RWPE1 (cell line): ENCODE measurements at regions not wholly inside any gene's neighbourhood (a gene's known extent, or its start where the extent isn't known, plus 50 kb on each side); places are given as distances from the start of the nearest gene placed in this dataset.

Source experiments
- CTCF ChIA-PET: fragments of 350-600 bp; sonication (Branson Sonifier 250); formaldehyde crosslinking; extraction: SDS; loops from one replicate; lab custom pipeline; 2021; lab: Yijun Ruan, JAX
- POLR2A ChIA-PET: fragments of 400-600 bp; formaldehyde crosslinking; extraction: SDS; loops from one replicate; lab custom pipeline; 2020; ENCODE audit warnings: antibody characterized with exemption; ENCODE audit not compliant: low non-redundant PET; lab: Yijun Ruan, JAX
- DNase-seq: peaks from one replicate; pipeline ENCODE4 v3.0.0; 2012; ENCODE audit warnings: low spot score
- H3K27ac ChIP-seq: fragments of 450-650 bp; 2 replicates; pipeline ENCODE4 v1.5.1; 2017
- CTCF ChIP-seq: fragments of 450-650 bp; conservative IDR thresholded peaks from 2 replicates; pipeline ENCODE4 v1.5.1; 2017; ENCODE audit warnings: low read depth, mild to moderate bottlenecking

- ChIA-PET CTCF (no interaction called here), POLR2A (no interaction called here)
- no peak overlapping the region for H3K27ac ChIP-seq
- TF ChIP-seq CTCF, result no peak
- DNase-seq, result no peak
These were observed 336.5 kb upstream of the LRP1B start for GRCh38 chr2:142467321-142467720.

- CTCF ChIA-PET, result no interaction called here
- DNase-seq, result no peak
- no peak for TF ChIP-seq CTCF
- POLR2A ChIA-PET, result no interaction called here
- no peak overlapping the region for H3K27ac ChIP-seq
These were observed 332.2 kb upstream of the LRP1B start for GRCh38 chr2:142463047-142463446.

GRCh38 chr2:142462306-142462705 is 331.5 kb upstream of the LRP1B start:
- POLR2A ChIA-PET, result no interaction called here
- CTCF ChIA-PET, result no interaction called here
- no peak for TF ChIP-seq CTCF
- H3K27ac ChIP-seq, result no peak overlapping the region
- no peak for DNase-seq

GRCh38 chr2:142445551-142446072 is 314.8 kb upstream of the LRP1B start:
- no peak for DNase-seq
- ChIA-PET CTCF (interaction anchor here (0.6 kb wide), 1 partner anchor 56 kb away, joined by 5 read pairs; no protein-coding TSS in a partner anchor), POLR2A (no interaction called here)
- no peak overlapping the region for H3K27ac ChIP-seq
- TF ChIP-seq CTCF, result no peak

GRCh38 chr2:142445023-142445422 is 314.2 kb upstream of the LRP1B start:
- POLR2A ChIA-PET, result no interaction called here
- CTCF ChIA-PET, result interaction anchor here (0.6 kb wide), 1 partner anchor 55 kb away, joined by 5 read pairs; no protein-coding TSS in a partner anchor
- H3K27ac ChIP-seq, result no peak overlapping the region
- DNase-seq, result no peak
- TF ChIP-seq CTCF, result no peak

- no peak for TF ChIP-seq CTCF
- DNase-seq, result no peak
- CTCF ChIA-PET, result no interaction called here
- no peak overlapping the region for H3K27ac ChIP-seq
- POLR2A ChIA-PET, result no interaction called here
These were observed 305.0 kb upstream of the LRP1B start for GRCh38 chr2:142435847-142436246.
